Left renal pelvis (tissue), 4 donors: ENCODE measurements at regions not wholly inside any gene's neighbourhood (a gene's known extent, or its start where the extent isn't known, plus 50 kb on each side); places are given as distances from the start of the nearest gene placed in this dataset.

Source experiments
- DNase-seq, 4 donors: peaks; one replicate each; pipeline ENCODE4 v3.0.0-alpha.2; 2013; ENCODE audit warnings: low read depth in 4 of 4, low spot score in 3 of 4

GRCh38 chr3:13211605-13212210 lies 138.5 kb upstream of the IQSEC1 start:
- DNase-seq = no peak

GRCh38 chr3:13210221-13210975 lies 137.2 kb upstream of the IQSEC1 start:
- no peak for DNase-seq

GRCh38 chr3:13209634-13209997 lies 136.4 kb upstream of the IQSEC1 start:
- DNase-seq = no peak

- DNase-seq = no peak
These were observed 135.7 kb upstream of the IQSEC1 start for GRCh38 chr3:13208706-13209633.

- no peak for DNase-seq
These were observed 134.9 kb upstream of the IQSEC1 start for GRCh38 chr3:13207975-13208705.

GRCh38 chr3:13207578-13207922 lies 134.3 kb upstream of the IQSEC1 start:
- no peak for DNase-seq

GRCh38 chr3:13206799-13207577 lies 133.8 kb upstream of the IQSEC1 start:
- no peak for DNase-seq

GRCh38 chr3:13205567-13206143 lies 132.4 kb upstream of the IQSEC1 start:
- DNase-seq = no peak

GRCh38 chr3:13204177-13204581 lies 130.9 kb upstream of the IQSEC1 start:
- DNase-seq = no peak

- no peak for DNase-seq
These were observed 130.4 kb upstream of the IQSEC1 start for GRCh38 chr3:13203398-13204176.

GRCh38 chr3:13202744-13203397 lies 129.6 kb upstream of the IQSEC1 start:
- DNase-seq = no peak

GRCh38 chr3:13201851-13202250 lies 128.6 kb upstream of the IQSEC1 start:
- DNase-seq = no peak

GRCh38 chr3:13200946-13201345 lies 127.7 kb upstream of the IQSEC1 start:
- no peak for DNase-seq

GRCh38 chr3:13200465-13200864 lies 127.2 kb upstream of the IQSEC1 start:
- no peak for DNase-seq

- no peak for DNase-seq
These were observed 126.7 kb upstream of the IQSEC1 start for GRCh38 chr3:13199899-13200451.

GRCh38 chr3:13199006-13199776 lies 126.0 kb upstream of the IQSEC1 start:
- no peak for DNase-seq

- DNase-seq = no peak
These were observed 125.1 kb upstream of the IQSEC1 start for GRCh38 chr3:13198264-13198879.
